ENCODE measurements at regions not wholly inside any gene's neighbourhood (a gene's known extent, or its start where the extent isn't known, plus 50 kb on each side); places are given as distances from the start of the nearest gene placed in this dataset.
"Not testable (repeated sequence)": the region's sequence is repeated elsewhere in the genome, so short reads cannot be mapped to it uniquely, and the experiment has no call there.

DNA sequence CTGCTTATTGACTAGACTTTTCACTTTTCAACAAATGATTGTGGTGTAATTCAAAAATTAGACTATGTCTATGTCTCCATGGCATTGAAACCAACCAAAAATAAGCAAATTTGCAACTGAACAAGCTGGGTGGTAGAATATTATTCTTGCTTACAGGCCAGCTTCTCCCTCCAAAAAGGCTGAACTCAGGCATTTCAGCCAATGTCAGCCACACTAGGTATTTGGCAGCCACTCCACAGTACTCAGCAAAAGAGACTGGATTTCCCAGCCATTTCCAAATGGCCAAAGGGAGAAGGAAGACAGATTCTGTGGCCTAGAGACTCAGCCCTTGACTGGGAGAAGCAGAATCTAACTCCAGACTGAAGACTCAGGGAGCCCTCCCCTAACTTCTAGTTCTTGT, 121.8 kb upstream of the IRX5 start:
- DNase-seq (ENCODE audit: low spot score) = no peak

DNA sequence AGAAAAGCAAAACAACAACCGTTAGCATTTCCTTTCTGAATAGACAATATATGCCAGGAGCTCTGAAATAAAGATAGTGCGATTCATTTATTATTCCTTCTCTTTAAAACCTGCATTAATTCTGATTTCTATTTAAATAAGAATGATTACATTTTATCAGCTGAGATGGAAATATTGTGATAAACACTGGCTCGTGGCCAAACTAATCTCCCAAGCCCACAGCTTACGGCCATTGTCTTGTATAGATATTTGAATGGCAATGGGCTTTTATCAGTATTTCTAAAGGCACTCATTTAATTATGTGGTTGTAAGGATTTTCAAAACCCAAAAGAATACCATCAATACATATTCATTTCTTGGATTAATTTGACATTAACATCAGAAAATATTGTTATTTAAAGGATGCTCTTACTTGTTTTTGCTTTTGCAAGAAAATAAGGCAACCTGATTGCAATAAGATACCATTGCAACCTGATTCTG, 123.7 kb upstream of the IRX5 start:
- no peak for DNase-seq (ENCODE audit: low spot score)

DNA sequence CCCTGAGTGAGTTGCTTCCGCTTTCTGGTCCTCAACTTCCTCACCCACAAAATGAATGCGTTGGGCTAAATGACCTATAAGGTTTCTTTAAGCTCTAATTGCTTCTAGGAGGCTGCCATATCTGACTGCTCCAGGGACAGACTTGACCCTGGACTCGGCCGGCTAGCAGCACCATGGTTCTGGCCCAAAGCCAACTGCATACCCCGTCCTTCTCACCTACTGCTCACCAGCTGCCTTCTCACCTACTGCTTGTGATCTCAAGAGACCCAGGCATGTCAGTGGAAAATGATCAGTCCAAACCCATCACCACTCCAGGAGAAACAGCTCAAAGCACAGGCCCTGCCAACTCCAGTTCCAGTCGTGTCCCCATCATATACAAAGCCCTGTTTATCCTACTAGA, 124.3 kb upstream of the IRX5 start:
- DNase-seq (ENCODE audit: low spot score) = no peak

DNA sequence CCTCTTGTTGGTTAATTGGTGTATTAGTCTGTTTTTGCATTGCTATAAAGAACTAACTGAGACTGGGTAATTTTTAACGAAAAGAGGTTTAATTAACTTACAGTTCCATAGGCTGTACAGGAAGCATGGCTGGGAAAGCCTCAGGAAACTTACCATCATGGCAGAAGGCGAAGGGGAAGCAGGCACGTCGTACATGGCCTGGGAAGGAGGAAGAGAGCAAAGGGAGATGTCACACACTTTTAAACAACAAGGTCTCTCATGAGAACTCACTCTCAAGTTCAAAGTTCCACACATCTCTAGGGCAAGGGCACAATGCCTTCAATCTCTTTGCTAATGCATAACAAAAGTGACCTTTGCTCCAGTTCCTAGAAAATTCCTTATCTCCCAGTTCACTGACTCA, 125.0 kb upstream of the IRX5 start:
- DNase-seq (ENCODE audit: low spot score) = no peak

DNA sequence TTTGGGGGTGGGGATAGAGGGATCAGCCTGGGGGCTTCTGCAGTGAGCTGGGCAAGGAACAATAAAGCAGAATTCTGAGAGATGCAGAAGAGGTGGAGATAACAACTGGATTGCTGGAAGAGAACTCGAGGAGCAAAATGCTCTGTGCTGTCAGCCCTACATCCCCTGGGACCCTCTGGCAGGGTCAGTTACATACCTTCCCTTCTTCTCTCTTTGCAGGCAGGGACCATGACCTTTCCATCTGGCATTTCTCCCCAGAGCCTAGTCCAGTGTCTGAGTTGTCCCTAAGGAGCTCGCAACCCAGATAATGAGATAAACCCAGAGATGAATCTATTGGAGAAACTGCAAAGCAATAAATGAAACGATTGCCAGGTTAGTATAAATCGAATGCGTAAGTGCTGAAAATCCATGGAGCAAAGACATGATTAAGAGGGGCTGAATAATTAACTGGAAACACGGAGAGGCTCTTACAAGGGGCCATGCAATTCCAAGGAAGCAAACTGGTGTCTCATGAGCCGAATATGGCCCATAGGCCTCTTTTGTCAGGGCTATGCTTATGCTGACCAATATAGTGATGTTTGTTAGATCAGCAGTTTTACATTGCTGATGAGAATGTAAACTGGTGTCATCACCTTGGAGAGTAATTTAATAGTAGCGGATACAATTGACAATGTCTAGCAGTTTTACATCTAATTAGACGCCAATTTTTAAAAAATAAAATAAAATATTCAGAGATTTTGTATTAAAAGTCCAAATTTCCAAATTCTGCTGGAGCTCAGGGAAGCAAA, 129.4 kb upstream of the IRX5 start:
- DNase-seq (ENCODE audit: low spot score) = no peak

DNA sequence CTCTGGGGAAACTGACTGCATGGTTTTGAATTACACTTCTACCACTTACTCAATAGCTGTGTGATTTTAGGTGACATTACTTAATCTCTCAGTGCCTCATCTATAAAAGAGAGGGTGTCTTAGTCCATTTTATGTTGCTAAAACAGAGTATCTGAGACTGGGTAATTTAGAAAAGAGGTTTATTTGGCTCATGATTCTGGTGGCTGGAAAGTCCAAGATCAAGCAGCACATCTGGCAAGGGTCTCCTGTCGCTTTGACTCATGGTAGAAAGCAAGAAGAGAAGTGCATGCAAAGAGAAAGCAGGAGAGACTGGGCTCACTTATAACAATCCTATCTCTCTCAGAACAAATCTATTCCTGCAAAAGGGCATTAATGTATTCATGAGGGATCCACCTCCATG, 132.4 kb upstream of the IRX5 start:
- no peak for DNase-seq (ENCODE audit: low spot score)

DNA sequence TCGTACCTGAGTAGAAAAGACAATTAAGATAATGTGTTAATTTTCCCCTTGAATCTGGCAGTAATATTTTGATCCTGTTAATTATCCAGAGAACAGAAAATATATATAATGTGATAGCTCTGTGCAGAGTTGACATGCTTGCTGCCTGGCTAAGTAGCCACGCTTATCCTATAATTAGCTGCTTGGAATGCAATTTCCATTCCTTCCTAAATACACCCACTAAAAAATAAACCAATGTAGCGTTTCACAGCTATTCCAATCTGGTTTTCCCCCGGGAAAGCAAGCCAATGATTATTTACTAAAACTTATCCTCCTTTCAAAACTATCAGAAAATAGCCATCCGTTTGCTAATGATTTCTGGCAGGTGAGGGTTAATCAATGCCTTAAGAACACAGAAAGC, 134.5 kb upstream of the IRX5 start:
- DNase-seq (ENCODE audit: low spot score) = no peak

DNA sequence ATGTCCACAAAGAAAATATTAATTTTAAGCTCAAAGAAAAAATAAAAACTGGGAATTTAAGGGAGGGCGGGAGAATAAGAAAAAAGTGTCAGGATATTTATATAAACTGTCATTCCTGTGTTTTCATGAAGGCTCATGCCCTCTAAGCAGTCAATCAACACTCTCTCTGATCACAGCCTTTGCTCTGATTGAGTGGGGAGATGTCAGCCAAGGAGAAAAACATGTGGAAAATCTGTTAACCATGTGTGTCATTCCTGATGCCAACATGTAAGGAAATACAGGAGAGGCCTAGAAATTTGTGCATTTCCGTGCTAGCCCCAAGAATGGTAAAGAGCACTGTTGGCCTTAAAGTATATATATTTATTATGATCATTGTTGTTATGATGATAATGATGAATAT, 137.9 kb upstream of the IRX5 start:
- DNase-seq (ENCODE audit: low spot score) = no peak

DNA sequence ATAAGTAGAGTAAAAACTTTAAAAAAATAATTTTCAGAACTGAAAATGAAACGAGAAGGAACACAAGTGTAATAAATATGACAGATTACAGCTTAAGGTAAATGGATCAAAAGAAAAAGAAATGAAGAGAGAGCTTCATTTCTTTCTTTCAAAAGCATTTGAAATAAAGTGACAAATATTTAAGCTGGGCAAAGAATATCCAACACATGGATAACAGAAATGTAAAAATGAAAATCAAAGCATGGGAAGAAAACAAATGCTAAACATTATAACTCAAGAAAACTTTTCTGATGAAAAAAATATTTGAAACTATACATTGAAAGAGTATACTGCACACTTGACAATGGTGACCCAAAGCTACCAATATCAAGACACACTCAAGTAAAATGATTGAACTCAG, 143.6 kb upstream of the IRX5 start:
- DNase-seq (ENCODE audit: low spot score) = no peak

DNA sequence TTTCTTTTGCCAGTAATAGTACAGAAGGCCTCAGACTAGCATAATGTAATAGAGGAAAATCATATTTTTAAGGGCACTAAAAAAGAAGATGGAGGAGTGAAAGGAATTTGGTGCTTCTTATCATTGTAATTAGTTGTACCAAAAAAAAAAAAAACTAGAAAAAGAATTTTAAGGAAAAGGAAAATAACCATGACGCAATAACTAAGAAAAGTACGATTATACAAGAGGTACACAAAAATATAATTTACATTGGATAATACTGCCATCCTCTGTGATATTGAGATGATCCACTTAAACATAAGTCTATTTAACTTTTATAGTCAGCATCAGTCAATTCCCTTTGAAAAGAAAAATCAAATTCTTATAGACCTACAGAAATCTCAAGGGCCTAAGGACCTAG, 146.7 kb upstream of the IRX5 start:
- DNase-seq (ENCODE audit: low spot score) = no peak

DNA sequence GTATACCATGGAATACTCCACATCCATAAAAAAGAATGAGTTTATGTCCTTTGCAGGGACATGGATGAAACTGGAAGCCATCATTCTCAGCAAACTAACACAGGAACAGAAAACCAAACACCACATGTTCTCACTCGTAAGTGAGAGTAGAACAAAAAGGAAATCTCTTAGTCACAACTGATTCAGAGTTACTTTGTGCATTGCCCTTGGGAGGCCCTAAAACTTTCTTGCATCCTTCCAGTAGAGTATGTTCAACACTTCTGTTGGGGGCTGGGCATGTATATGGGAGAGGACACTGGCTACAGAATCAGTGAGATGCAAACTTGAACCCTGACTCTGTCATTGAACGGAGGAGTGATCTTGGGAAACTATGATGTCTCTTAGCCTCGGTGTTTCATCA, 147.4 kb upstream of the IRX5 start:
- no peak for DNase-seq (ENCODE audit: low spot score)

DNA sequence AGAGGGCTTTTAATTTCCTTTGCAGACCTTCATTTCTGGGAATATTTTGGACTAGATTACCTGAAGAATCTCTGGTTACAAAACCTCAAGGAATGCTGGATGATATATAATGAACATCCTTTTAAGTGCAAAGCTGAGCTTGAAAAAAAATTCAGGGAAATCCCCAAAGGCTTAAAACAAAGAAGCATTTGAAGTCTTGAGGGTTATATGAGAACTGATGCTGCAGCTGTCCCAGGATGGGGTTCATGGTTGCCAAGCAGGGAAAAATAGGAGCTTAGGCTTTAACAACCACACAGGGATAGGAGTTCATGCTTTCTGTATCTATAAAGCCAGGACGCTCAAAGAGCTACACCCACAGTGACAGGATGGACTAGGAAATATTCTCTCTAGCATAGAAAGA, 150.4 kb upstream of the IRX5 start:
- no peak for DNase-seq (ENCODE audit: low spot score)

DNA sequence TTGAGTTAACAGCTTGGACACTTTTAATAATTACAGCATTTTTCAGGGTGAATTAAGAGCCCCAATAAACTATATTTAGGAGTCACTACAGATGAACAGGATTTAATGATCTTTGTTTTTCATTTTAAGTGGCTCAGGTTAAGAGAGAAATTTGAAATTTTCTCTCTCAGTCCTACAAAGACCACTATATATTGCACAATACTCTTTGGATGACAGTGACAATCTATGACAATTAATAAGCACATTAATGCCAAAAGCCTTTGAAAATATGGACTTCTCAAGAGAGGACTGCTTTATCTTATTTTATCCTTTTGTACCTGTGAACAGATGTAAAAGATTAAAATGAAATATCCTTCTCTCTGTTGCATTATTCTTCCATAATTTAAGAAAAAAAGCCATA, 151.1 kb upstream of the IRX5 start:
- no peak for DNase-seq (ENCODE audit: low spot score)

DNA sequence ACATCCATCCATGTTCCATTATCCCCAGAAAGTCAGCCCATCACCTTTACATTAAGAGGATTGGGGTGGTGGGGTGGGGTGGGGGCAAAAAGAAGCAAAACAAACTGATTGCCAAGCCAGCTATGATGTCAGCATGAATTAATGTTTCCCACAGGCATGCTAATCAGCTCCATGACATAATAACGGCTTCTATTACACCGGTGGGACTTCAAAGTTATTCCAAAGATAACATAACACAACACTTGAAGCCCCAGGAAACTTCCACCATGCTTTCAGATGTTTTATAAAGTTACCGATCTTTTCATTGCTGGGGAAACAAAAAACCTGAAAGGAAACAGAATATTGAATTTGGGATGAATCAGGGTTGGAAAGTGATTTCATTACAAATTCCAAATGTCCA, 155.9 kb upstream of the IRX5 start:
- no peak for DNase-seq (ENCODE audit: low spot score)

DNA sequence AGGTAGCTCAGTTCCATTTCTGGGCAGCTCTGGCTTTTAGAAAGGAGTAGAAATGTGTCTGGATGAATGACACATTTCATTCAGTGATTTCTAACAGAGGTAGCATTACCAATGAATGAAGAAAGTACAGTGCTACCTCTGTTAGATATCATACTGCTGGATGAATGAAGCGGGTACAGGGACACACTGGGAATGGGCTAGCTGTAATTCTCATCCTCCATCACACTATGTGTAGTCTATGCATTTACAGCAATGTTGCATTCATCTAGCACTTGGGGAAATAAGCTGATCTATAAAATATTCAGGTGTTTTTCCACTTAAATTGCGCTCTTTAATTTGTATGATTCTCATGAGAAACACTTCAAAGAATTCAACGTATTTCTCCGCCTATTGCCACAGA, 158.3 kb upstream of the IRX5 start:
- DNase-seq (ENCODE audit: low spot score) = no peak

DNA sequence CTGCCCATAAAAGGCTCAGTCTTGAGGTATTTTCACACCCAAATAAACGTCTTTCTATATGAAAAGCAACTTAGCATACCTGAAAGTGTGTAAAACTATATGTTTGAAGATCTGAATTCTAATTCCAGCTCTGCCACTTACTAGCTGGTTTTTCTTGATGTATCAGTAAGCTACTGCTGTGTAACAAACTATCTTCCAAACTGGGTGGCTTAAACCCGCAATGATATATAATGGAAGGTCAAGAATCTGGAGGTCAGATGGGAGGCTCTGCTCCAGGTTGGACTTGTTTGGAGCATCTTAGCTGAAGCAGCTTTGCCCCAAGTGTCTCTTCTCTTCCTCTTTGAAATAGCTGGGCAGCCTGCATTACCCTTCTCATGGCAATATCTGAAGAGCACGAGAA, 164.3 kb upstream of the IRX5 start:
- no peak for DNase-seq (ENCODE audit: low spot score)

DNA sequence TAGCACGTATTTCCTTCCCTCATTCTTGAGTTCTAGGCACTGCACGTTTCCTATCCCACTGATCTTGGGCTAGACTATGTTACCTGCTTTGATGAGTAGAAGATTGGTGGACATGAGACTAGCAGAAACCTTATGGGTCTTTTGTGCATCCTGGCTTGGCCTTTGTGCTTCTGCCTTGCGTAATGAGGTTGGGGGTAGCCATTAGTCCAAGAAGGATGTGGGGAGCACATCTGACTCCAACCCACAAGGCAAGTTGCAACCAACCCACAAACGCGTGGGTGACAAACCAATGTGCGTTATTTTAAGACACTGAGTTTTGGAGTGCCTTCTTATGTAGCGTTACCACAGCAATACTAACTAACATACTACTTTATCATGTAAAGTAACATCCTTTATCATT, 180.4 kb upstream of the IRX5 start:
- no peak for DNase-seq (ENCODE audit: low spot score)

DNA sequence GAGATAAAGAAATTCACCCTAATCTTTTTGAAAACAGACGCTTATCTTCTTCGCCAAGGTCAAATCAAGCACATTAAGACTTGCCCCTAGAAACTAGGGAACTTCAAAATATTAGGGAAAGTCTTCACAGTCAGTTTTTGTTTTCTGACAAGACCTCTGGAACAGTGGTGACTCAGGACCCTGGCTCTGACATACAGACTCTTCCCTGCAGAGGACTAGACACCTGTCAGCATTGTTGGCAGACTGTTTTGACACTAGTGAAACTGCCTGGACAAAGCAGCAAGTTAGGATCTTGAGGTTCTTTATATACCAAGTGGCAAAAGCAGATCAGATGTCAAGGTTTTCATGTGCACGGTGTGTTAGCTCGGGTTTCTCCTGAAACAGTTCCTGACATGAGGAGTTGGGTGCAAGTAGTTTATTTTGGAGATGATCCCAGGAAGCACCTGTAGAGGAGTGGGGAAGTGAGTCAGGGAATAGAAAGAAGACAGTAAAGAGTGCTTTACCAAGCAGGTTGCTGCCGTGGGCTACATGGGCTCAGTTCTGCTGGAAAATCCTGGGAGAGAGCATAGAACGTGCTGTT, 182.0 kb upstream of the IRX5 start:
- no peak for DNase-seq (ENCODE audit: low spot score)

DNA sequence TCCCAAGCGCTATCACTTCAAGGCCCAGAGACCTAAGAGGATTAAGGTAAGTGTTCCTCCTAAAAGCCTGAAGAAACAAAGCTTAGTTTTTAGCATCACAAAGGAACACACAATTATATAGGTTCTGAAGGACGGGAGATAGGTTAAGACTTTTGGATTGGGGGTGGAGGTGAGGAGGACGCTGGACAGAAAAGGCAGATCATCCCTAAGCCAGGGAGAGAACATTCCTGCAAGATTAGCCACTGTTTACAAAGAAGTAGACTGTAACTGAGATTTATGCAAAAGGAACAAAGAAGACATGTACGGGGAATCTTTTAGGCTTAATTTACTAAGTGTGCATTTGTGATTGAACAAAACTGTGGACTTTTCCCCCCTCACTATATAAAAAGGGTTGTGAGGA, 184.1 kb upstream of the IRX5 start:
- DNase-seq (ENCODE audit: low spot score) = no peak

DNA sequence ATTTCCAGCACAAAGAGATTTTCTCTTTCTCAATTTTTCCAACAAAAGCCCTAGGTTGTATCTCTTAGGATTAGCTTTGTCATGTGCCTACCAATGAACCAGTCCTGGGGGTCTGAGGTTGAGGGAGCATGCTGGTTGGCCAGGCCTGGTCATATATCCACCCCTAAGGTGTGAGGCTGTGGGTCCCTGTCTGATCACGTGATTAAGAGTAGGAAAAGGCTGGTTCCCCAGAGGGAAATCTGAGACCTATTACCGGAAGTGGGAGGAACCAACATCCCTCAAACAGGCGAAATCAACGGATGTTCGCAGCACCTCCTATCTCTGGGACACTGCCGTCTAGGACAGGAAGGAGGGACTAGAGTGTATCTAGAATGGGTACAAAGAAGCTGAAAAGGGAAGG, 185.7 kb upstream of the IRX5 start:
- no peak for DNase-seq (ENCODE audit: low spot score)

DNA sequence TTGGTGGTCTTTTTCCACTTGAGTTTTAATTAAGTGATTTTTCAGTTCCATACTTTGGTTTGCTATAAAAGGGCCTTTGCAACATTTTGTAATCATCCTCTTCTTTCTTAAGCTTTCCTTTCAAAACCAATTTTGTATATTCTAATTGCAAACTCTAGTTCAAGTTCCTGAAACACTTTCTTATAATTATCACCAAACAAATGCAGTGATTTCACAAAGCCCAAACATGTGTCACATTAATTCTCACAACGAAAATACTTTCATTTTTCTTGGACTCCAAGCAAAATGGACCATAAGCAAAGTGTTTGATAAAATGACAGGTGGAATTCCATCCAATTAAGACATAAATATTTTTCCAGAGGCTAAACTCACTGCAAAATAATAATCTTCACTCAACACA, 188.2 kb upstream of the IRX5 start:
- no peak for DNase-seq (ENCODE audit: low spot score)

DNA sequence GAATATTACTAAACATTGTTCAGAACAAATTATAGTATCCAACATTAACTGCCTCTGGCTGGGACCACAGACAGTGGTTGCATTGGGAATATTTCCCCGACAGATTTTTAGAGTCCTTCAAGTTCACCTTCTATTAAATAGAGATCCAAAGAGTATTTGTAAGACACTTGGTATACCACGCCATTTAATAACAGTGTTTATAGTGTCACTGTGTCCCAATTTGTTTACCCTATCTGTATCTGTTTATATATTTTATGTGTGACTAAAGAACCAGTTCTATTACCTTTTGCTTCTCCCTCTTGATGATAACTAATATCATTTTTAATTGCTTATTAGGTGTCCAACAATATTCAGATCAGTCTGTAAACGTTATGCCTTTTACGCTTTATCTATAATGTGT, 191.3 kb upstream of the IRX5 start:
- no peak for DNase-seq (ENCODE audit: low spot score)

DNA sequence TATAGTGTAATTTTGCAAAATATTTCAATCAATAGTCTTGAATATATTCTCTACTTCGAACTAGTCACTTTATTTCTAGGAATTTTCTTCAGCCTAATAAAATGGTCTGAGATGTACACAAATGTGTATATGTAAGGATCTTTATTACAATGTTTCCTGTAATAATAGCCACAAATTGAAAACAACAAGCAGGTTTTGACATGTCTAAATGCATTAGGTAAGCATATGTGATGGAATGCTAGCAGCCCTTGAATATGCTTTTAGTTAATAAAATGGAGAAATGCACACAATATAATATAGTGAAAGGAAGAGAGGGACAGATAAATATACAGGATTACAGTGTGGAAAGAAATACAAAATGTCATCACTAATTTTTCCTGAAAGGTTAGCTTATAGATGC, 196.5 kb upstream of the IRX5 start:
- no peak for DNase-seq (ENCODE audit: low spot score)

DNA sequence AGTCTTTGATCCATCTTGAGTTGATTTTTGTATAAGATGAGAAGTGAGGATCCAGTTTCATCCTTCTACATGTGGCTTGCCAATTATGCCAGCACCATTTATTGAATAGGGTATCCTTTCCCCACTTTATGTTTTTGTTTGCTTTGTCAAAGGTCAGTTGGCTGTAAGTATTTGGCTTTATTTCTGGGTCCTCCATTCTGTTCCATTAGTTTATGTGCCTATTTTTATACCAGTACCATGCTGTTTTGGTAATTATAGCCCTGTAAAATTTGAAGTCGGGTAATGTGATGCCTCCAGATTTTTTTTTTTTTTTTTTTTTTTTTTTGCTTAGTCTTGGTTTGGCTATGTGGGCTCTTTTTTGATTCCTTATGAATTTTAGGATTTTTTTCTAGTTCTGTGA, 203.0 kb upstream of the IRX5 start:
- DNase-seq (ENCODE audit: low spot score) = not testable (repeated sequence)
